NCI-H1417 (cell line): ENCODE measurements at regions not wholly inside any gene's neighbourhood (a gene's known extent, or its start where the extent isn't known, plus 50 kb on each side); places are given as distances from the start of the nearest gene placed in this dataset.

ENCODE experiments used
- DNase-seq, 3 experiments: peaks; one replicate each; lab custom pipeline; 2025; lab: John Stamatoyannopoulos, UW

DNA sequence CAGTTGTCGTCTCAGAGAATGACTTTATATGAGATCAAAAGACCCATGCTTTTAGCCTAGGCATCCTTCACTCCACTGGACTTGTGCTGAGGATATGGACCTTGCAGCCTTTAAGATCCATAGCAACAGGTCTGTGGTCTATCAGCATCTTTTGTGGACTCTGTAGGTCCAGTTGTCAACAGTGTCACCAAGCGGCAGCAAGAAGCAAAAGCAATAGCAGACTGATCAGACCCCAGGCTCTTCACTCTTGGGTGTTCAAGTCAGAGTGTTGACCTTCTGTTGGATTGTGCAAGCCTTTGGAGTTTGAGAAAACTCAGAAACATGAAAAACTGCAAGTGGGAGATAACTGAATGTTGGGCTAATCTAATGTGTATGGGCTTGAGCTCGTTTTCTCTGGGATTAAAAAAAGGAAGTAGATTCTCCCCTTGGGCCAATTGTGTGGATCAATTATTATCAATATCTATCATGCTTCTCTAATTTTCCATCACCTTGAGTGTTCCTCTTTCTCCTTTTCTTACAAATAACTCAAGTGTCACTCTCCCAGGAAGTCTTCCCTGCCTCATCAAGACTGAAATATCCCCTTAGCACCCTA, 144.2 kb downstream of the LYPLAL1 start:
- DNase-seq = no peak

DNA sequence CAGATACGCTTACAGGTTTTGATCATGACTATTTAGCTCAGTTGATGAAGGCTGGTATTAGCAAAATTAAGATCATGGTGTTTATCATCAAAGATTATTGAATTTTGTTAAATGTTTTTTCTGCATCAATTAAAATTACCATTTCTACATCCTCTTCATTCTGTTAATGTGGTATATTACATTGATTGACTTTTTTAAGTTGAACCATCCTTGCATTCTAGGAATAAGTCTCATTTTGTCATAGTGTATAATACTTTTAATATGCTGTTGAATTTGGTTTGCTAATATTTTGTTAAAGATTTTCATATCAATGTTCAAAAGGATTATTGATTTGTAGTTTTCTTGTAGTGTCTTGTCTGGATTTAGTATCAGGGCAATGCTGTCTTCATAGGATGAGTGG, 142.4 kb downstream of the LYPLAL1 start:
- no peak for DNase-seq

DNA sequence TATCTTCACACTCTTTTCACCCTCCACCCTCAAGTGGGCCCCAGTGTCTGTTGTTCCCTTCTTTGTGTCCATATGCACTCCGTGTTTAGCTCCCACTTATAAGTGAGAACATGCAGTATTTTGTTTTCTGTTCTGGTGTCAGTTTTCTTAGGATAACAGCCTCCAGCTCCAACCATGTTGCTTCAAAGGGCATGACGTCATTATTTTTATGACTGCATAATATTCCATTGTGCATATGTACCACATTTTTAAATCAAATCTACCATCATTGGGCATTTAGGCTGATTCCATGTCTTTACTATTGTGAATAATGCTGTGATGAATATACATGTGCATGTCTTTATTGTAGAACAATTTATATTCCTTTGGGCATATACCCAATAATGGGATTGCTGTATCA, 140.3 kb downstream of the LYPLAL1 start:
- no peak for DNase-seq

DNA sequence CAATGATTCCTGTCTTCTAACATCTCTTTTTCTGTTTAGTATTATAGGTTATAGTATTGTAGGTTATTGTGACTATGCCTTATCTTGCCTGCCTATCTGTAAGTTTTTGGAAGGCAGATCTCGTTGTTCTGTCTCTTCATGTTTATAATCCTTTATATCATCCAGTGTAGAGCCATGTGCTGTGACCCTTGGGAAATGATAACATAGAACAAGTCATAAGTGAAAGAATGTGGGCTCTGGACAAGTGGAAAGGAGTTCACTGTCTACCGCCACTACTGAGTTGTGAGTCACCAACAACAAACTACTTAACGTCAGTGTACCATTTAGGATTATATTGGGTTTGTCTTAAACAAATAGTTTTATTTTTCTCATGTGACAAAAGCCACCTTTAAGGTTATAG, 139.3 kb downstream of the LYPLAL1 start:
- no peak for DNase-seq

DNA sequence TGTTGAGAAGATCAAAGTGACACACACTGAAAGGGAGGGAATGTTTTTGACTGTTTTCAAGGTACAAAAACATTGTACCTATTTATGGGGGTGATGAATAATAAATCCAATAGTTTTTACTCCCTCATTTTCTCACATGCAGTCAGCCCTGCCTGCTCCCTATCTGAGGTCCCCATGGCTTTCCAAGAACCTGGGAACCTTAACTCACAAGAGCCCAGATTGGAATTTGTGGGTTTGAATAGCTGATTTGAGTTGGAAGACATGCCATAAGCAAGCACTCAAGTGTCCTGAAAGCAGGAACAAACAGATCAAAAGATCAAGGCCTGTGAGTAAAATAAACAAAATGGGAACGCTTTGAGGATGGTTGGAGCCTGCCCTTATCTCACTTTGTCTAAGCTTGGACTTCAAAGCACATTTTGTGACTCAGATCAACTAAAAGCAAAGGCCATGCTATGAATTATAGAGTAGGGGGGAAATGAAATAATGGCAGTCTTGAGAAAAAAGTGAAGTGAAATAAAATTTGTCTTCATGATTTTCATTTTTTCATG, 136.6 kb downstream of the LYPLAL1 start:
- DNase-seq = no peak

DNA sequence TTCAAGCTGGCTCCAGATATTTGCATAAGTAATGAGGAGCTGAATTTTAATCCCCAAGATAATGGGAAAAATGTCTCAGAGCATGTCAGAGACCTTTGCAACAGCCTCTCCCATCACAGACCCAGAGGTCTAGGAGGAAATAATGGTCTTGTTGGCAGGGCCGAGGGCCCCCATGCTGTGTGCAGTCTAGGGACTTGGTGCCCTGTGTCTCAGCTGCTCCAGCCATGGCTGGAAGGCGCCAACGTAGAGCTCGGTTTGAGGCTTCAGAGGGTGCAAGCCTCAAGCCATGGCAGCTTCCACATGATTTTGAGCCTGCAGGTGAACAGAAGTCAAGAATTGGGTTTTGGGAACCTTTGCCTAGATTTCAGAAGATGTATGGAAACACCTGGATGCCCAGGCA, 134.7 kb downstream of the LYPLAL1 start:
- no peak for DNase-seq

DNA sequence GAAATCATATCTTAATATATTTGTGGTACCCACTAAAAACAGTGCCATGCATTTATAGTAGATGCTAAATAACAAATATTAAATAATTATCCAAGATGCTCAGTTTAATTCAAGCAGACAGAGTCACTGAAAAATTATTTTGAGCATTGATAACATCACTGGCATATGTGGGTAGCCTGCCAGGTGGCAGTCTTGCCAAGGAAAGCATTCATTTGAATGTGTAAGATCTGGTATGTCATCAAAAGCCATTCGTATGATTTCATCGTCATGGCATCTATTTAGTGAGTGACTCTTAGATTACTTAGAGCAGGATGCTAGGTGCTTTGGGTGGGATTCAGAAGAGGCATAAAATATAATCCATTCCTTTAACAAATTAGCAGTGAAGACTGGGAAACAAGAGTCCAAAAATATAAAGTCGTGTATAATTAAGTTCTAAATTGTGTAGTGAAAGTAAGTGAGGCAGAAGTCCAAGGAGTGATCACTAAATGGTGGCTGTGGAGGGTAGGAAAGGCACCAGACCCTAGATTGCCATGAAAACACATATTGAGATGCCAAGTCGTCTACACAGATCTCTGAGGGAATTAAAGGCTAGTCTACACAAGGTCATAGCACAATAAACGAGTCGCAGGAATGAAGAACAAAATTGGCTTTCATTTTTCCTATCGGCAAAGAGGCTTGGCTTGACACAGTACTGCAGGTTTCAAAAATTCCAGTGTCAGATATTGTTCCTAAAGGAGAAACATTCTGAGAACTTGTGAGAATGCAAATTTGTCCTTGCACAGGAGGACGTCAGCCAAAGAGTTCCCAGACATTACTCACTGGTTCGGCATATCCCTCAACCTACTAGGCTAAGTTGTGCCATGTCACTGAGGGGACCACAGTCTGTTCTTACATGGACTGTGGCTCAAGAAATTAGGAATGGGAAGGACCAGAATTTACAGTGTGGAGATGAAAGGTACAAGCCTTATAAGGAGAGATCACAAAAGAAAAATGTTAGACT, 130.8 kb downstream of the LYPLAL1 start:
- DNase-seq = peak in 1 of 3 experiments; percentile 48

DNA sequence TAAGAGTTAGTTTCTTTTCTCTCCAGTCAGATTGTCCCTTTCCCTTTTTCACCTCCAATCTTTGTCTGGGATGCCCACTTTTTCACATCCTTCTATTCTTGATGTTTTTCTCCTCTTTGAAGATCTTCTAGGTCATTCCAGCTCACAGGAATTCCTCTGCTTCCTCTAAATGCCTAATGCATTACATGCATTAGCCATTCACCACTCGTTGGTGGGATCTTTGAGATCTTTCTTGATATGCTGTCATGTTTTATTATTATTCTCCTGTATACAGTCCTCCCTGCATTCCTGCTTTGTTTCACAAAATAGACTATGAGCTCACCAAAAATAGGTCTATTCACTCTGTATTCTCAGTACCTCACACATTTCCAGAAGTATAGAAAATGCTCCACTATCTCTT, 129.0 kb downstream of the LYPLAL1 start:
- no peak for DNase-seq

DNA sequence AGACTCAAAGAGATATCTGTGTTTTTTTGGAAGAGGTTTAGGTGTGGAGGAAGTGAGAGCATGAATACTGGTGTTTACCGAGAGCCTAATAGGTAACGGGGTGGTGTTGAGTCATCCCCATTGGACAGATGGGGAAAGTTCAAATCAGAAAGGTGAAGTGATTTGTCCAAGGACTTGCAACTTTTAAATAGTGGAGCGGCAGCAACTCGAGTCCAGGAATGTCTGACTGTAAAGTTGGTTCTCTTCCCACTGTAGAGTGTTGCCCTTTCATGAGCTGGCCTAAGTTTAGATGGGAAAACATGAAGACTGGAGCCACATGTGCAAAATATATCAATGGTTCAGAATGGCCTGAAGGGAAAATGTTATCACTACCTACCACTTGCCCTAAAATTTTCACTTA, 125.7 kb downstream of the LYPLAL1 start:
- DNase-seq = no peak

DNA sequence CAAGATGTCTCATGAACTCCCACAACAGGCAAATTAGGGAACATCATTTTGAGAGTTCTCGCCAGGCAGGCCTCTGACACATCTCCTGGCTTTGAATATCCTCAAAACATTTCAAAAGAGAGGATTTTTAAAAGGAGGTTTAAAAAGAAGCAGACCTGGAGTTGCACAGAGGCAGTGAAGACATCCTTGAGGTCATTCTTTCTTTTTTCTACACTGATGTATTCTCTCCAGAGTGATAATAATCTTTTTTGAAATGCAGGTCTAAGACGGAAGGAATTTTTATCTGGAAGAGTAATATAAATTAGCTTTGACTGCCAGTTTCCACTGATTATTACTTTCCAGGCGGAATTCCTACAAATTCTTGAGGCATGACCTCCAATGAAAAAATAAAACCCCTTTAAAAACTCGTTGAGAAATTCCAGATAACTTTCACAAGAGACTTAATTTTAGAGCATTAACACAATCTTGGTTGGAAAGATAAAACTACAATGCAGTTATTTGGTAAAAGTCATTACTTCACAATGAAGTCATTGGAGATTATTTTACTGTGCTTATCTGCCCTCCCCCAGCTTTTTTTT, 125.0 kb downstream of the LYPLAL1 start:
- DNase-seq = no peak

DNA sequence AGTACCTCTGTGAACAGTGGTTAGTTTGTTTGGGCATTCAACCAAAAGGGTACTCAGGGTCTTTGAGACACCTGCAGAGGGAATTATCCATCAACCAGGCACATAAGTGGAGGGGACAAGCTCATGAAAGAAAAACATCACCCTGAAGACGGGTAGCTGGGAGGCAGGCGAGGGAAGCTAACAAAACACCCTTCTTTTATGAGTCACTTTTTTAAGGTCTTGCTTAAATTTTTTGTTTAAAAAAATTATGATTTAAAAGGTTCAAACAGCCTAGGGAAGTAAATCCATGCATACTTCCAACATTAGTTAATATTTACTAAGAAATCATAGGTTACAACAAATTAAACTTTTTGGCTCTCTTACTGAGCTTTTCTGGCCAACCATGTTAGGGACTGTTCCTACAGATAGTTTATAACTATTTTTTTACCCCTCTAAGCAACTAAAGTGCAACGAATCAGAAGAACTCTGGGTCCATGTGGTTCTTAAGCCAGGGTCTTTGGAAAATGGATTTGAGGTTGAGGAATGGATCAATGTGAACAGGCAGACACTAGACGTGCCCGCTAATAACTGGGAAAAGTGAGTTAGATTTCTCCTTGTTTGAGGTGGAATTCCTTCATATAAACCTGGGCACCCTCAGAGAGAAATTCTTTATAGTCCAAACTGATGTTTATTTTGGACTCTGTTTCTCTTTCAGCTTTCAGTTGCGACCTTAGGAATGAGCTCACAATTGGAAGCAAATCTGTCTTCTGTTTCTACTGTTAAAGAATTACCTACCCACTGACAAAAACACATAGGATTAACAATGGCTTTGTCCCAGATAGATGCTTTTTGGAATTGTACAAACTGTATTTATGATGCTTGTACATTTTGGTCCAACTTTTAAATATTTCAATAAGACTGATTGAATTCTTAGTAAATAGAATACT, 123.0 kb downstream of the LYPLAL1 start:
- no peak for DNase-seq

DNA sequence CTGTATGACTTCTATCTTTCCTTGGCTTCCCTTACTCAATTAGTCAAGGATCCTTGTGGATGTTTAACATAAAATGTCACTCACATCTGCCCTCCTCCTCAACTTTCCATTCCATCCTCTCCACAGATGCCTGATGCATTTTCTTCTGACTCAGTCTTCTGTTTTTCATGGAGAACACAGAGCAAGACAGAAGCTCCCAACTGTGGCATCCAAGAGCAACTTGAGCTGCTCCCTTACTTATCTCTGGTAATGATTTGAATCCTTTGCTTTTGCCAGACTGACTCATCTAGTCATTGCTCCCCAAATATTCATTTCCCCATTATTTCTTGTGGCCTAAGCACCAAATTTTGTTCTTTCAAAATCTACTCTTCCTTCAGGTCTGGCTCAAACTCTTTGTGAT, 120.6 kb downstream of the LYPLAL1 start:
- no peak for DNase-seq

DNA sequence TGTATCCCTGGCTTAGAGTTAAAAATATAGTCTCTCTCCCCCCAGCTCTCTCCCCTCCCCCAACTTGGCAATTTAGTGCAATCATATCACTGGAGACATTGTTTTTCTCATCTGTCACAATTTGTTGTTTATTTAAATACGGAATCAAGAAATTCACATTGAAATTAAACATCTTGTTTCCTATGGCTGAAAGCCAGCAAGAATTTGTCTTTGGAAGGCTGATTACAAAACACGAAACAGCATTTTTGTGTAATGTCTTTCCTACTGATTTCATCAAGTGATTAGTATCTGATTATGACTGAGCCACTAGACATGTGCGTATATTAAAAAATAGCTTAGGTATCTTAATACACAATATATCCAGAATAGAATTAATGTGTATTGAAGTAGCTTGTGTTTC, 119.7 kb downstream of the LYPLAL1 start:
- DNase-seq = no peak

DNA sequence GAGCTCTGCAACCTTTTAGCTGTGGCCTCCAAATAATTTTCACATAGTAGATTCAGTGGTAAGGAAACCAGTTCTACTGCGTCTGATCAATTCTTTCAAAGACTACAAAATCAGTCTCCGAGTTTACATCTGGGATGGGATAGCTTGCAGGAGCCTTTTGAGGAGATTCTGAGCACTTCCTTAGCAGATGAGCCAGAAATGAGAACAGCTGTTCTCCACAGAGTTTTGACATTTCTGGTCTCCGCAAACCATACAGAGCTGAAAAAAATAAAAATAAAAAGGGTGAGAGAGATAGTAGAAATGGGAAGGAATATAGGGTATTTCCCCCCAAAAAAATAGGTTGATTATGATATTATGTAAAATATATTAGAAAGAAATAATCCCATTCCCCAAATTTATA, 119.3 kb downstream of the LYPLAL1 start:
- DNase-seq = no peak

DNA sequence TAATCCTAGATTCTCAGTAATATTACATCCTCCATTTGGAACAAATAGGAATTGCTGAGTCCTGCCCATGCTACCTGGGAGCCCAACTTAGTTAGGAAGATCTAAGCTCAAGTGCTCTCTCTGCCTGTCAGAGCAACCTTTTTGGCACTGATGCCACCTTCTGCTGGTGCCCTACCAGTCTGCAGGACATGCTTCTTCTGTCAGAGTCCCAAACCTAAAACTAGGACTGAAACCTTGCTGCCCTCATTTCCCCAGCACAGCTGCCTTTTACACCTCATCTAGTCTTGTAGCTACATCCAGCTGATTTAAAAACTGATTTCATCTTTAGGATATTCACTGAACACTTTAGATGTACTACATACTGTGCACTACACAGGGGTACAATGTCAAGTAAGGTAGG, 118.7 kb downstream of the LYPLAL1 start:
- DNase-seq = no peak

DNA sequence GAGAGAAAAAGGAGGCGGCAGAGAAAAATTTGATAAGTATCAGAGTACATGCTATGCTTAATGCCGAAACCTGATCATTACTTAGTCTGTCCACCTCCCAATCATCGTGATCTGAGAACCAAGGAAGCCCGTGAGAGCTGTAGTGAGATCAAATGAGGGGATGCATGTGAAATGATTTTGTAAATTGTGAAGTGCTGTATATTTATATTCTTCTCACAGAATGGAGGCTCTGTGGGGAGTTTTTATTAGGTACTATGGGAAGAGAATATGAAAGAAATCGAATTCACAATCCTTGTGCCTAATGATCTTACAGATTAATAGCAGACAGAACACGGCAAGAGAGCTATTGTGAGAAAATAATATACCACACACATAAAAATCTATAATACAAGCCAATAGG, 115.5 kb downstream of the LYPLAL1 start:
- DNase-seq = no peak

DNA sequence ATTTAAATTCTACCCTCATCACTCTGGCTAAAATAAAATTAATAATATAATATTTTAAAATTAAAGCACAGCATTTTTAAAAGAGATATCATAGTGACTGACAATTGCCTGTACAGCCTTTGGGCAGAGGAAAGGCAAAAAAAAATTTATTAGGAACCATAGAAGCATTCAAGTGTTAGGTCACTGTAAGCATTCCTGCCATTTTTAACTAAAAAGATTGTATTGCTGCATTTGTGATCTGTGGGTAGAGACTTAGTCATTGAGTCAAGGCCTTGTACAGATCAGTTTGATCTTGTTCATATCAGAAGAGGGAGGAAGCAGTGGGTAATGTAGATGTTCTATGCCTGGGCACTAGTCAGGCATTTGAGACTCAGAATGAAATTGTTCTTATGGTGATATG, 109.9 kb downstream of the LYPLAL1 start:
- no peak for DNase-seq

DNA sequence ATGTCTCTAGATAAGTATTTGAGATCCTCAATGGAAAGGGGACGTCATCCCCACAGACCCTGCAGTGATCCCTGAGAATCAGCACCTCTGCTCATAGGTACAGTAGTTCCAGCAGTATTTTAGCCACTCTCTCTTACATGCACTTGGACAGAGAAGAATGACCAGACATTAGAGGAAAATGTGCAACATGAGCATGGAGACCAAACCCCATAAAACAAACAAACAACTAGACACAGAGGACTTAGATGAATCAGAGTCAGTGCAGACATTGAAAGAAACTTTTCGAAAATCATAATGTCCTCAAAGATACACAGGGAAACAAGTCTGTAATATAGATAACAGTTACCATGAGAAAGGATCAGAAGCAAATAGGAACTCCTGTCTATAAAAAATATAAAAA, 108.2 kb downstream of the LYPLAL1 start:
- no peak for DNase-seq

DNA sequence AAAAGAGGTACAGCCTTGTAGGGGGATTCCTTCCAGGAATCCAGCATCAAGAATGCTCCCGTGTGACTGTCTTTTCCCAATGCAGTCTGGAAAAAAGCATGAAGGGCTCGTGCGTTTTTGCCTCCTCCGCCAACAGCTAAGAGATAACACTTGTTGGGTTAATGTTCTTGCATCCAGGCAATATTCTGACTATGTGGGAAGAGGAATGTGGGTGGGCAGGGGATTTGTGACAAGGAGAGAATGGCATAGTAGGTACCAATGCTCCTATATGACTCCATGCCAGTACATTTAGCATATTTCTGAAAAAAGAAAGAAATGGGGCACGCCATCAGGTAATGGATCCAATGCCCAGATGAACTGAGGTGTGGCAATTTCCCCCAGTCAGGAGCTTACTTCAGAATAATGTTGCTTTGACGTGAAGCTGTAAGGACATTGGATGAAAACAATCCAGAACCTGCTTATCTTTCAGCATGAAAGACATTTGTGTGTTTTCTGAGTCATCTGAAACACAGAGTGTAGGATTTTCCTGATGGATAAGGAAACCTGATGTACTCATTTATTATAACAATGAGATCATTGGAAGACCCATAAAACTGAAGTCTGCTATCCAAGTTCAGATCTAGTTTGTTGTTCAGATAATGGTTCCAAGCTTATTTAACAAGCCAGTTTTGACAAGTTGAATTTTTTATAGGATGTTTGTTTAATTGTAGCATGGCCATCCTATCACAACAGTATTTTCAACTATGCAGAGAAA, 105.5 kb downstream of the LYPLAL1 start:
- DNase-seq = no peak

DNA sequence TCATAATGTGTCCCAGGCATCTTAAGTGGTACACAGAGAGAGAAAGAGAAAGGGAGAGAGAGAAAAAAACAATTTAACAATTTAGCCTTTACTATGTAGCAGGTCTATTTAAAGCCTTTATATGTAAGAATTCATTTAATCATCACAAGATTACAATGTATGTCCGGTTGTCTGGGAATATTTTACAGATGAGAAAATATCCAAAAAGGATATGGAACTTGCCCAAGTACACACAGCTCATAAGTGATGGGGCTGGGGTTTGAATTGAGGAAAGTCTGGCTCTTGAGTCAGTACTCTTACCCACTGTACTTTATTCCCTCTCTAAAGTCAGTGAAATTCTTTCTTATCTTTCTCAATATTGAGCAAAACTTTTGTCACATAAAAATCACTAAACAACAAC, 104.6 kb downstream of the LYPLAL1 start:
- DNase-seq = no peak
